SK-N-SH (cell line): ENCODE measurements at regions not wholly inside any gene's neighbourhood (a gene's known extent, or its start where the extent isn't known, plus 50 kb on each side); places are given as distances from the start of the nearest gene placed in this dataset.

Experiments
- CTCF ChIA-PET: fragments of 300-600, 350-600 bp; formaldehyde crosslinking; extraction: SDS; loops from one replicate; lab custom pipeline; 2021; lab: Yijun Ruan, JAX
- POLR2A ChIA-PET: fragments of 350-600 bp; sonication (Branson Sonifier 250); formaldehyde crosslinking; extraction: SDS; loops from one replicate; lab custom pipeline; 2020; ENCODE audit warnings: antibody characterized with exemption, inconsistent platforms; lab: Yijun Ruan, JAX
- DNase-seq: peaks from one replicate; pipeline ENCODE4 v3.0.0; 2012
- H2AFZ ChIP-seq: fragments of 200-600 bp; sonication (generic); 2 replicates; pipeline ENCODE4 v1.8.1; 2016; ENCODE audit warnings: antibody characterized with exemption, mild to moderate bottlenecking, low read depth
- H3F3A ChIP-seq: fragments of 200-600 bp; sonication (generic); replicated peaks from 2 replicates; pipeline ENCODE3; 2016; ENCODE audit warnings: antibody characterized with exemption, mild to moderate bottlenecking; ENCODE audit not compliant: insufficient read depth
- H3K27ac ChIP-seq, 2 experiments: fragments of 200-500 bp in 1 of 2; fragments of 200-600 bp in 1 of 2; sonication (Bioruptor generic) in 1 of 2; sonication (generic), shearing (Covaris generic) in 1 of 2; 2 replicates each; pipeline versions ENCODE4 v1.5.1 to v1.6.1; 2014 to 2016; ENCODE audit warnings: low read depth in 2 of 2, inconsistent platforms in 1 of 2, low read length in 1 of 2, mild to moderate bottlenecking in 1 of 2, mixed read lengths in 1 of 2
- H3K27me3 ChIP-seq: fragments of 200-600 bp; sonication (generic), shearing (Covaris generic); 2 replicates; pipeline ENCODE4 v1.6.1; 2016; ENCODE audit warnings: mixed run types; ENCODE audit not compliant: insufficient read depth
- H3K36me3 ChIP-seq, 2 experiments: fragments of 200-500 bp in 1 of 2; fragments of 200-600 bp in 1 of 2; sonication (Bioruptor generic) in 1 of 2; sonication (generic) in 1 of 2; replicated peaks in 1 of 2; 2 replicates each; pipeline versions ENCODE3 to v1.5.1; 2014 to 2016; ENCODE audit warnings: low read length in 1 of 2, mild to moderate bottlenecking in 1 of 2; ENCODE audit not compliant: insufficient read depth in 2 of 2, control insufficient read depth in 1 of 2
- H3K4me1 ChIP-seq, 2 experiments: fragments of 200-500 bp in 1 of 2; fragments of 200-600 bp in 1 of 2; sonication (Bioruptor generic) in 1 of 2; sonication (generic), shearing (Covaris generic) in 1 of 2; 2 replicates each; pipeline versions ENCODE4 v1.5.1 to v1.6.1; 2014 to 2016; ENCODE audit warnings: low read depth in 1 of 2, low read length in 1 of 2, mixed run types in 1 of 2; ENCODE audit not compliant: insufficient read depth in 2 of 2, control insufficient read depth in 1 of 2
- H3K4me2 ChIP-seq: fragments of 200-600 bp; sonication (generic), shearing (Covaris generic); 2 replicates; pipeline ENCODE4 v1.6.1; 2017; ENCODE audit warnings: mixed run types
- H3K4me3 ChIP-seq, 2 experiments: fragments of 200-500 bp in 1 of 2; fragments of 200-600 bp in 1 of 2; sonication (Bioruptor generic) in 1 of 2; sonication (generic), shearing (Covaris generic) in 1 of 2; 2 replicates each; pipeline versions ENCODE4 v1.5.1 to v1.8.1; 2014 to 2016; ENCODE audit warnings: low read depth in 2 of 2, inconsistent platforms in 1 of 2, low read length in 1 of 2, mild to moderate bottlenecking in 1 of 2, mixed read lengths in 1 of 2, moderate library complexity in 1 of 2
- H3K79me2 ChIP-seq: fragments of 200-600 bp; sonication (generic); 2 replicates; pipeline ENCODE4 v1.8.1; 2017; ENCODE audit warnings: mild to moderate bottlenecking; ENCODE audit not compliant: insufficient read depth
- H3K9ac ChIP-seq: fragments of 200-600 bp; sonication (generic); 2 replicates; pipeline ENCODE4 v1.6.1; 2017; ENCODE audit warnings: mixed run types
- H3K9me2 ChIP-seq: fragments of 200-600 bp; sonication (generic); 2 replicates; pipeline ENCODE4 v1.6.1; 2017; ENCODE audit warnings: mixed run types
- H3K9me3 ChIP-seq: fragments of 200-600 bp; sonication (generic); 2 replicates; pipeline ENCODE4 v1.6.1; 2017; ENCODE audit warnings: mixed run types, mild to moderate bottlenecking, moderate library complexity
- H4K20me1 ChIP-seq: fragments of 200-600 bp; sonication (generic); 2 replicates; pipeline ENCODE4 v1.6.1; 2017; ENCODE audit warnings: mild to moderate bottlenecking, mixed run types; ENCODE audit not compliant: insufficient read depth
- CHD2 ChIP-seq: fragments of 150-350 bp; IDR thresholded peaks from 2 replicates; pipeline ENCODE4 v1.6.1; 2018; ENCODE audit warnings: low read length; ENCODE audit not compliant: partially characterized antibody
- CTCF ChIP-seq: fragments of 200-600 bp; sonication (generic); IDR thresholded peaks from 2 replicates; pipeline ENCODE4 v1.6.1; 2017; ENCODE audit warnings: antibody characterized with exemption, mild to moderate bottlenecking, moderate library complexity
- ELF1 ChIP-seq: IDR thresholded peaks from 2 replicates; pipeline ENCODE4 v1.4.0; 2012
- EZH2phosphoT487 ChIP-seq: fragments of 200-600 bp; sonication (generic); IDR thresholded peaks from 2 replicates; pipeline ENCODE4 v1.6.1; 2017; ENCODE audit warnings: low read depth, mixed run types, mild to moderate bottlenecking, antibody characterized with exemption, moderate library complexity, borderline replicate concordance
- FOSL2 ChIP-seq: IDR thresholded peaks from 2 replicates; pipeline ENCODE4 v1.4.0; 2012; ENCODE audit warnings: low read depth, mild to moderate bottlenecking, moderate library complexity, borderline replicate concordance
- FOXJ3 ChIP-seq: sonication (generic); formaldehyde crosslinking; IDR thresholded peaks from 2 replicates; pipeline ENCODE4 v1.5.1; 2020; ENCODE audit warnings: mild to moderate bottlenecking, missing genetic modification reagents
- FOXM1 ChIP-seq: IDR thresholded peaks from 2 replicates; pipeline ENCODE4 v1.4.0; 2012; ENCODE audit warnings: low read depth, mild to moderate bottlenecking
- IRF3 ChIP-seq: fragments of 150-350 bp; IDR thresholded peaks from 2 replicates; pipeline ENCODE4 v1.6.1; 2016; ENCODE audit warnings: mild to moderate bottlenecking, low read depth, low read length
- JUND ChIP-seq: IDR thresholded peaks from 2 replicates; pipeline ENCODE4 v1.4.0; 2012
- MAX ChIP-seq: IDR thresholded peaks from 2 replicates; pipeline ENCODE4 v1.4.0; 2012; ENCODE audit warnings: low read depth
- MEF2A ChIP-seq: IDR thresholded peaks from 2 replicates; pipeline ENCODE4 v1.4.0; 2012; ENCODE audit warnings: low read depth, borderline replicate concordance
- PBX3 ChIP-seq: IDR thresholded peaks from 2 replicates; pipeline ENCODE4; 2012
- POLR2AphosphoS5 ChIP-seq: IDR thresholded peaks from 2 replicates; pipeline ENCODE4 v1.6.1; 2012; ENCODE audit warnings: low read depth, low read length
- RAD21 ChIP-seq: IDR thresholded peaks from 2 replicates; pipeline ENCODE4 v1.6.1; 2012; ENCODE audit warnings: mild to moderate bottlenecking, low read length
- REST ChIP-seq: IDR thresholded peaks from 2 replicates; pipeline ENCODE4 v1.6.1; 2012; ENCODE audit warnings: mild to moderate bottlenecking, low read depth, low read length, moderate library complexity
- TAF1 ChIP-seq: IDR thresholded peaks from 2 replicates; pipeline ENCODE4 v1.6.1; 2012; ENCODE audit warnings: low read depth, mild to moderate bottlenecking, low read length, moderate library complexity, borderline replicate concordance
- YY1 ChIP-seq: IDR thresholded peaks from 2 replicates; pipeline ENCODE4 v1.4.0; 2012; ENCODE audit warnings: low read depth, mild to moderate bottlenecking
- ZBTB33 ChIP-seq: IDR thresholded peaks from 2 replicates; pipeline ENCODE4 v1.4.0; 2012; ENCODE audit warnings: low read depth, borderline replicate concordance
- WGBS: methylation state at CpG from one replicate; pipeline ENCODE4 v1.1.6; 2017; ENCODE audit warnings: low lambda C conversion rate; 5-methylcytosine and 5-hydroxymethylcytosine counted together

- CTCF ChIA-PET: no interaction called here
- H2AFZ ChIP-seq: no peak overlapping the region
- WGBS: 70% methylated on average over 5 of the region's 5 CpGs
Observed at GRCh38 chr4:124846306-124846705, 133.8 kb upstream of the ANKRD50 start.

More at GRCh38 chr4:124846306-124846705, 133.8 kb upstream of the ANKRD50 start:
- no peak overlapping the region for H3K4me3 ChIP-seq
- no peak for DNase-seq
- H3K9me3 ChIP-seq: no peaks in the 10 kb centered on the region; the same call in 1 of the 2 replicates
- H3K27me3 ChIP-seq: no peaks in the 10 kb centered on the region
- POLR2A ChIA-PET: no interaction called here
- TF ChIP-seq PBX3 (no peak), YY1 (no peak), RAD21 (no peak), POLR2AphosphoS5 (no peak), MEF2A (no peak), CHD2 (no peak), IRF3 (no peak), FOSL2 (no peak), FOXM1 (no peak), ELF1 (no peak), EZH2phosphoT487 (no peak), TAF1 (no peak), MAX (no peak), CTCF (no peak), JUND (no peak), ZBTB33 (no peak), REST (no peak), FOXJ3 (CRISPR knock-in tag) (no peak)
- H4K20me1 ChIP-seq: no peaks in the 10 kb centered on the region
- H3K36me3 ChIP-seq: no peaks in the 10 kb centered on the region
- H3K9ac ChIP-seq: no peak overlapping the region
- no peak overlapping the region for H3K4me2 ChIP-seq
- no peaks in the 10 kb centered on the region for H3K4me1 ChIP-seq
- no peaks in the 10 kb centered on the region for H3K9me2 ChIP-seq
- H3K79me2 ChIP-seq: no peaks in the 10 kb centered on the region
- H3F3A ChIP-seq: no peaks in the 10 kb centered on the region
- no peak overlapping the region for H3K27ac ChIP-seq
